GM12892 (cell line): ENCODE measurements at regions not wholly inside any gene's neighbourhood (a gene's known extent, or its start where the extent isn't known, plus 50 kb on each side); places are given as distances from the start of the nearest gene placed in this dataset.
"Not testable (repeated sequence)": the region's sequence is repeated elsewhere in the genome, so short reads cannot be mapped to it uniquely, and the experiment has no call there.

Experiments
- DNase-seq: peaks from one replicate; pipeline ENCODE4 v3.0.0; 2011; ENCODE audit not compliant: insufficient read length
- FAIRE-seq: peaks from 2 replicates; lab custom pipeline; 2011; peaks lifted over from hg19 to GRCh38; lab: Jason Lieb, UNC
- POLR2A ChIP-seq: IDR thresholded peaks from 2 replicates; pipeline ENCODE4 v1.6.1; 2011; ENCODE audit warnings: low read depth, low read length, control low read depth
- POLR2AphosphoS5 ChIP-seq: IDR thresholded peaks from 2 replicates; pipeline ENCODE4 v1.6.1; 2011; ENCODE audit warnings: low read depth, low read length, control low read depth
- TAF1 ChIP-seq: IDR thresholded peaks from 2 replicates; pipeline ENCODE4 v1.6.1; 2011; ENCODE audit warnings: low read depth, mild to moderate bottlenecking, control low read depth, low read length, borderline replicate concordance

DNA sequence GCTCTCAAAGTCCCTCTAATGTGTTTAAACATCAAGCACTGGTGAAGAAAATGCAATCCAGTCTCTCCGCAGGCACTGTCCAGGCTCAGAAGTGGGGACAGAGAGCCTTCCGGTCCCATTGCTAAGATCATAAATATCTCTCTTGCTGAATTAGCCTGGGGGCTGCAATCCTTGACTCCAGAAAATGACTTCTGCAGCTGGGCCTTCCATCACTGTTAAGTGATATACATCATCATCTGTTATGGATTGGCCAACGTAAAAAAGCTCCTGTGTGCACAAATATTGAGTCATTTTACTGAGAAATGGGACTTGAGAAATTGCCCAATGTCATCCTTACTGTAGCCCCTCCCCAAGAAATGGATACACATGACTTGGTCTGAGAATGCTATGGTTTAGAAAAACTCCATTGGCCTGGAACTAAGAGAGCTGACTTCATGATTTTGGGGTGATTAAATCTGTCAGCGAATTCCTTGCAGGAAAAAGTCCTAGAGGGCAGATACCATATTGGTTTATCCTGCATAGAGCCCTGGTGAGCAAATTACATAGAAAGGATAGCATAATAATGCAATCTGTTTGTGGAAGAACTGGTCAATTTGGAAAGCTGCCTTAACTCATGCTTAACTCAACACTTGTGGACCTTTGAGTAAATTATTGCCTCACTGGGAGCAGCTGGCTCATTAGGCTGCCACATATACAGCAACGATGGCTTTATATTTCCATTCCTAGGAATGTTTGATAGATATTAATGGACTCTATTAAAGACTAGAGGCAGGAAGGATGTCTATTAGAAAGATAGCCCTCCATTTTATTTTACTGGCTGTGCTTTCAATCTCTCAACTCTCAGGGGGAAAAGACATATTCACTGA lies 346.1 kb downstream of the GBA3 start:
- FAIRE-seq, result no peak
- TF ChIP-seq POLR2AphosphoS5, result no peak
- no peak for TF ChIP-seq POLR2A
- no peak for TF ChIP-seq TAF1
- DNase-seq, result no peak

DNA sequence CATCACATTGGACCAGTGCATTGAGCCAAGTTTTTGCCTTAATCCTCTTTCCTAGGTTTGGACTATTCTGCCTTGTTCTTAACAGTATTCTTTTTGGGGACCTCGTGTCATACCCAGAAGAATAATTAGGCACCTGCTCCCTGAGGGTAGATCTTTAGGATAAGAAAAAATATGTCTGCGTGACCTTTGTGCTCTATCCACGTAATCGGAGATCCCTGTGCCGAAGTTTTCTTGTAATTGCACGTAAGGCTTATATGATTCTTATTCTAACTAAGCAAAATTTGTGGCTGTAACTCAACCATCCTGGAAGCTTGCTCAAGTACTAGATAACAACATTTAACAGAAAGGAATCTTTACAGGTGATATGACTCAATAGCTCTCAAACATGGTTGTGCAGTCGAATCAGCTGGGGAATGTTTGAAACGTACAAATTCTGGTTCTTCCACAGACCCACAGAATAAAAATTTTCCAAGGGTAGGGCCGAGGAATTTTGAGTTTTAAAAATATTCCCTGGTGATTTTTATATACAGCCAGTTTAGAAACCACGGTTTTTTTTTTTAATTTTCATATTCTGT lies 344.3 kb downstream of the GBA3 start:
- no peak for DNase-seq
- no peak for FAIRE-seq
- TF ChIP-seq TAF1 (no peak), POLR2AphosphoS5 (no peak), POLR2A (no peak)

DNA sequence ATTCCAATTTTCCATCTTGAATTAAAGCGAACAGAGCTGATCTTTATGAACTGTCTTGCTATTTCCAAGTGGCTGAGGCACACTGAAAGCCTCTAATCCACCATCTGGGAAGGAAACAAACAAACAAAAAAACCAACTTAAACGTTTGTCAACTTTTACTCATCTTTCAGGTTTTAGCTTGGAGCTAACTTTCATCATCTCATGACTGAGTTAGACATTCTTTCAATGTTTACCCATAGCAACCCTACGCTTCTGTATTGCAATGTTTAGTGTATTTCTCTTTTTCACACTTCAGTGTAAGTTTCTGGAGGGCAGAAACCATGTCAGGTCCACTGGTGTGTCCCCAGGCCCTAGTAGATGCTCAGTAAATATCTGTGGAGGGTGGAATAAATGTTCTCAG lies 343.8 kb downstream of the GBA3 start:
- DNase-seq (no peak), FAIRE-seq (no peak)
- no peak for TF ChIP-seq TAF1
- no peak for TF ChIP-seq POLR2AphosphoS5
- no peak for TF ChIP-seq POLR2A

DNA sequence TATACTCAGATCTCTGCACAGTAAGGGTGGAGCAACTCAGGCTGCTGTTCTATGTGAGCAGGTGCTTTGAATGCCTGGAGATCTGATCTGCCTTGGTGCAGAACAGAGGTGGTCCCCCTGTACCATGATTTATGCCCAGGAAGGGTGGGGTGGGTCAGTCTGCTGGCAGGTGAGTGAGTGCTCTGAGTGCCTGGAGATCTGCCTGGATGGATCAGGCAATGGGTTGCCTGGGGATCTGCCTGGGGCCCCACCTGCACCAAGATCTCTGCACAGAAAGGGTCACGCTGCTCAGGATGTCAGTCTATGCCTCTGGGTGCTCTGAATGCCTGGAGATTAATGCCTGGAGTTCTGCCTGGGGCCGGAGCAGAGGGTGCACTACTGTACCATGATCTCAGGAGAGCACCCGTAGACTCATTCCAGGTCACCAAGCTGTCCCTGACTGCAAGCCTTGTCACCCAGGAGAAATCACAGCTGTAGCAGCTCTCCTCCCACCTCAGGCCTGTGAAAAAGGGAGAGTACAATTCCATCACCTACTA lies 342.9 kb downstream of the GBA3 start:
- TF ChIP-seq POLR2AphosphoS5 (no peak), POLR2A (no peak), TAF1 (no peak)
- no peak for DNase-seq
- FAIRE-seq, result no peak

DNA sequence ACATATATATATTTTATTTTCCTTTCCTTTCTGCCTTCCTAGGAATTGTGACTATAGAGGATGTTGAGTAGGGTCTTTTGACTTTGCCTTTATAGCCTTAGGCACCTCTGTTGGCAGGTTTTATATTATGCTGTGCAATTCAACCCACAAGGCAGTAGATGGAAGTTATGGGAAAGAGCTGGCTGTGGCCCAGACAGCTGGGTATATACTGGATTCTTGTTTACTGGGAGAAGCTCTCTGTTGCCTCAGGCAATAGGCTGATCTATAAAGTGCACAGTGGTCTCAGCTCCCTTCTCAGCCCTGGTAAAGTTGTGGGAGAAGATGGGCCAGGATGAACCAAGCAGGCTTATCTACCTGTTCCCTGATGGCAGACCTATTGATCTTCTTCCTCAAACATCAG lies 342.0 kb downstream of the GBA3 start:
- TF ChIP-seq TAF1 (no peak), POLR2A (no peak), POLR2AphosphoS5 (no peak)
- DNase-seq (no peak), FAIRE-seq (no peak)

DNA sequence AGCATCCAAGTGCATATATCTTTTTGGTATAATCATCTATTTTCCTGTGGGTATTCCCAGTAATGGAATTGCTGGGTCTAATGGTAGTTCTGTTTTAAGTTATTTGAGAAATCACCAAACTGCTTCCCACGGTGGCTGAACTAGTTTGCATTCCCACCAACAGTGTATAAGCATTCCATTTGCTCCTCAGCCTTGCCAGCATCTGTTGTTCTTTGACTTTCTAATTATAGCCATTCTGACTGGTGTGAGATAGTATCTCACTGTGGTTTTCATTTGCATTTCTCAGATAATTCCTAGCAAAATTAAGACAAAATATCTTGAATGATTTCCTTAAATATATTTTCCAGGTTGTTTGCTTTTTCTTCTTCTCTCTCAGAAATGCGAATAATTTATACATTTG lies 341.1 kb downstream of the GBA3 start:
- TF ChIP-seq TAF1 (no peak), POLR2AphosphoS5 (no peak), POLR2A (no peak)
- FAIRE-seq (no peak), DNase-seq (no peak)

DNA sequence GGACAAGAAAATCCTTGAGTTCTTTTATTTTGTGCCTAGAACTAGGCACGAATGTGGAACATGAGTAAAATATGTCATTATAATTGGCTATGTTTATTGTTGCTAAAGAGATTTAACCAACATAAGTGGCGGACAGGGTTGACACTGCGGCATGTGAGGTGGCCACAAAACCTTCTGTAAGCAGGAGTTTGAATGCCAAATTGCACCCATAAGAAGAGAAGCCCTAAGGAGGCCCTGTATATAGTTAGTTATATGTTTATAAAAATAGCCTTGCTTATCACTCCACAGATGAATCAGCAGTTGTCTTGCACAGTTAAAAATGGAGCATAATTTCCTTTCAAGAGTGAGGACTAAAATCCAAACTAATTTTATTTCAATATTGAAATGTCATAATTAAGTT lies 336.1 kb downstream of the GBA3 start:
- FAIRE-seq (no peak), DNase-seq (no peak)
- no peak for TF ChIP-seq POLR2AphosphoS5
- TF ChIP-seq TAF1, result no peak
- TF ChIP-seq POLR2A, result no peak

DNA sequence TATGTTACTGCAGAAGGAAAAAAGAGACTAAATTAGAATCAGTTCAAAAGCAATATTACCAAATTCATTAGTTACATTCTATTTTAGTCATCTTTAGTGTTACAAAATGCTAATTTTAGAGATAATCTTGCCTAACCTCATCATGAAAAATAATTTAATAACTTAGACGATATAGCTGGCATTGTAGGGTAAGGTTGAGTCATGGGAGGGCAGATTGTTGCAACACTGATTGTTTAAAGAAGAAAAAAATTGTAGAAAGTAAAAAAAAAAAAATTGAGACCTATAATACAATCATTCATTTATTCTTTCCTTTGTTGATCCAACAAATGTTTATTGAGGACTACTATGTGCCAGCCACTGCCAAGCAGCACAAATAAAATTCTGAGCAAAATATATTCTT lies 330.9 kb downstream of the GBA3 start:
- DNase-seq (no peak), FAIRE-seq (no peak)
- TF ChIP-seq TAF1 (no peak), POLR2AphosphoS5 (no peak), POLR2A (no peak)

DNA sequence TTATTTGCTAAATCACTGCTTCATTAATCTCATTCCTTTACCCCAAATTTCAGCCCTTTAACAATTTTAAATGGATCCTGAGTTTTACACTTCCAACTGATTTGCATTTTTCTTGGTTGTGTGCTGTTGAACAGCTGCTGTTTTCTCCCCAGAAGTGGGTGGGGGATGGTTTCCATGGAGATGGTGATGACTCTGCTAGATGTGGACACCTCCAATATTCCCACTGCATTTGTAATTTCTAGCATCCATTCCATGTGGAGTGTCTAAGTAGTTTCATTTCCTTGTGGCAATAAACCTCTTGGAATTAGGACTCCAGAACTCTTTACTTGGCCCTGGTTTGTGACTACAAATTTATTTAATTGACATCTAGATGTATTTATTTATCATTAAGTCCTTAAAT lies 330.4 kb downstream of the GBA3 start:
- no peak for FAIRE-seq
- no peak for TF ChIP-seq POLR2AphosphoS5
- TF ChIP-seq TAF1, result no peak
- TF ChIP-seq POLR2A, result no peak
- DNase-seq, result no peak

DNA sequence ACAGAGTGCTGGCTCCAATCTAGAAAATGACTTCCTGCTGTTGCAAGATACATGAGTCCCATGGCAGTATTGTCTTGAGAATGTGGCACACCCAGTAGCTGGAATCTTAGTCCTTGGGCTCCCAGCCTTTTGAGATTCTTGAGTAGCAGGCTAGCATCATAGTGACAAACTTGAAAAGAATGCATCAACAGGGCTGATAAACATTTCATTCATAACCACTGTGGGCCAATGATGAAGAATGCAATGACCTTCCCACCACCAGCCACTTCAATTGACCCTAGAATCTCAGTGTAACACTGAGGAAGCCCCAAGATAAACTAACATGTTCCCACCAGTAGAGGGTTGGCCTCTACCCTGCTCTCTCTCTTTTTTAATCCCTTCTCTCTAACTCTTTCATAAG lies 329.3 kb downstream of the GBA3 start:
- FAIRE-seq (no peak), DNase-seq (no peak)
- TF ChIP-seq TAF1, result no peak
- TF ChIP-seq POLR2AphosphoS5, result no peak
- no peak for TF ChIP-seq POLR2A

DNA sequence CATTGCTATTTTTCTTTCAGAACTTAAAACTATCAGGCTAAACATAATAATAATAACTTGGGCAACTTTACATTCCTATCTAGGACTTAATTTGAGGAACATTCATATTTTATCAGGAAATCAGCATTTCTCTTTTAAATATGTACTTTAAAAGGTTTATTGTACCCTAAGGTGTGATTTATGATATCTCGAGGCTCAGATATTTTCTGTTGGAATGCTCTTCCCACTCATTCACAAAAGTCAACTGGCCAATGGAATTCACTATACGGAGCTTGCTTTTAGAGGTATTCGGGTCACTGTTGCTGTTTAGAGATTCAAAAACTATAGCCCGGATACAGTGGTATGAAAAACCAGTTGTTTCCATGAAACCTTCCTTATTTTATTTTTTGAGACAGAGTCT lies 328.3 kb downstream of the GBA3 start:
- no peak for TF ChIP-seq POLR2A
- DNase-seq (no peak), FAIRE-seq (no peak)

DNA sequence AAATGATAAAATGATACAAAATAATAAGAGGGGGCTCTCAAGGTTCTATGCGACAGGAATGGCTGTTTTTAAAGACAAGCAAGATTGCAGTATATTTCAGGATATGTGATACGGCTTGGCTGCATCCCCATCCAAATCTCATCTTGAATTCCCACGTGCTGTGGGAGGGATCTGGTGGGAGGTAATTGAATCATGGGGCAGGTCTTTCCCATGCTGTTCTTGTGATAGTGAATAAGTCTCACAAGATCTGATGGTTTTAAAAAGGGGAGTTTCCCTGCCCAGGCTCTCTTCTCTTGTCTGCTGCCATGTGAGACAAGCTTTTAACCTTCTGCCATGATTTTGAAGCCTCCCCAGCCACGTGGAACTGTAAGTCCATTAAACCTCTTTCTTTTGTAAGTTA lies 327.7 kb downstream of the GBA3 start:
- not testable (repeated sequence) for DNase-seq, FAIRE-seq

DNA sequence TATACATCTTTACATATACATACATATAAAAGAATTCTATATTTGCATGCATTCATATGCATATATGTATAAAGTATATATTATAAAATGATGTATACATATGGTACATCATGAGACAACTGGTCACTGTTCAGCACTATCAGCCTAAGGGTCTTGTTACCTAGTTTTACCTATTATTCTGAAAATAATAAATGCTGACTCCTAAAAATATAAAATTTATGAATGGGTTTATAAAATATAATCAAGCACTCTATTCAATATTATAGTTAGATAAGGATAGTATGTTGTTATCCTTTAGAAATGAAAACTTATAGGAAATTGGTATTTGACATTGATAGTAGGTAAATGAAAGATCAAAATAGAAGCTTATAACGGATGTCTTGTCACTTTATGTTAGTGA lies 324.2 kb downstream of the GBA3 start:
- no peak for FAIRE-seq
- TF ChIP-seq POLR2AphosphoS5 (no peak), TAF1 (no peak), POLR2A (no peak)
- no peak for DNase-seq

DNA sequence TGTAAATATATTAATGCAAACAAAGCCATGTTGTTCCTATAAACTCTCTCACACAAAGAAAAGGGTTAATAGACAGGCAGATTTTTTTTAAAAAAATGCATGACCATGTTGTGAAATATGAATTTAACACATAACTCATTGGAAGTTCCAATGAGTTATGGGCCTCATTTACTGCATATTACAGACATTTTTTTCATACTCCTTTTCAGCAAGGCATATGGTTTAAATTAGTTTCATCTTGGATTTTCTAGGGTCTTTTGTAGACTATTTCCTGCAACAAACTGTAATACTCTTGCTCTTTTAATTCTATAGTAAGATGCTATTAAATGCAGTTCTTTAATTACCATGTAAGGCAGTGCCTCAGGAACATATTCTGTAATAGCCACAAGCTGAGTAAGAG lies 323.1 kb downstream of the GBA3 start:
- FAIRE-seq (no peak), DNase-seq (no peak)
- no peak for TF ChIP-seq POLR2A
- TF ChIP-seq POLR2AphosphoS5, result no peak
- TF ChIP-seq TAF1, result no peak
